ENCODE measurements at regions not wholly inside any gene's neighbourhood (a gene's known extent, or its start where the extent isn't known, plus 50 kb on each side); places are given as distances from the start of the nearest gene placed in this dataset.

GRCh38 chr5:107126341-107126740 lies 544.4 kb downstream of the EFNA5 start:
- no peak for TF ChIP-seq TAF1 (IDR thresholded peaks at IDR 0.05; ENCODE audit: borderline replicate concordance, insufficient read depth, low read length)
- no peak for TF ChIP-seq FOXP2 (optimal IDR thresholded peaks at IDR 0.05; ENCODE audit: borderline replicate concordance, extremely low read depth, extremely low read length, insufficient read depth)
- TF ChIP-seq REST (IDR thresholded peaks at IDR 0.05; ENCODE audit: insufficient read depth in 1 of 2, low read depth in 2 of 2, low read length in 2 of 2) = no peak
- no peak for TF ChIP-seq POLR2AphosphoS5 (IDR thresholded peaks at IDR 0.05; ENCODE audit: low read depth, low read length)
- no peak for TF ChIP-seq SIN3A (IDR thresholded peaks at IDR 0.05; ENCODE audit: borderline replicate concordance, insufficient read depth, low read length)

- no peak for TF ChIP-seq FOXP2 (optimal IDR thresholded peaks at IDR 0.05; ENCODE audit: borderline replicate concordance, extremely low read depth, extremely low read length, insufficient read depth)
- no peak for TF ChIP-seq TAF1 (IDR thresholded peaks at IDR 0.05; ENCODE audit: borderline replicate concordance, insufficient read depth, low read length)
- no peak for TF ChIP-seq POLR2AphosphoS5 (IDR thresholded peaks at IDR 0.05; ENCODE audit: low read depth, low read length)
- TF ChIP-seq SIN3A (IDR thresholded peaks at IDR 0.05; ENCODE audit: borderline replicate concordance, insufficient read depth, low read length) = no peak
- no peak for TF ChIP-seq REST (IDR thresholded peaks at IDR 0.05; ENCODE audit: insufficient read depth in 1 of 2, low read depth in 2 of 2, low read length in 2 of 2)
These were observed 546.4 kb downstream of the EFNA5 start for GRCh38 chr5:107124376-107124775.

GRCh38 chr5:107123014-107123413 lies 547.7 kb downstream of the EFNA5 start:
- TF ChIP-seq FOXP2 (optimal IDR thresholded peaks at IDR 0.05; ENCODE audit: borderline replicate concordance, extremely low read depth, extremely low read length, insufficient read depth) = no peak
- TF ChIP-seq TAF1 (IDR thresholded peaks at IDR 0.05; ENCODE audit: borderline replicate concordance, insufficient read depth, low read length) = no peak
- no peak for TF ChIP-seq POLR2AphosphoS5 (IDR thresholded peaks at IDR 0.05; ENCODE audit: low read depth, low read length)
- no peak for TF ChIP-seq REST (IDR thresholded peaks at IDR 0.05; ENCODE audit: insufficient read depth in 1 of 2, low read depth in 2 of 2, low read length in 2 of 2)
- no peak for TF ChIP-seq SIN3A (IDR thresholded peaks at IDR 0.05; ENCODE audit: borderline replicate concordance, insufficient read depth, low read length)

GRCh38 chr5:107121793-107122519 lies 548.8 kb downstream of the EFNA5 start:
- TF ChIP-seq SIN3A (IDR thresholded peaks at IDR 0.05; ENCODE audit: borderline replicate concordance, insufficient read depth, low read length) = no peak
- TF ChIP-seq POLR2AphosphoS5 (IDR thresholded peaks at IDR 0.05; ENCODE audit: low read depth, low read length) = no peak
- no peak for TF ChIP-seq FOXP2 (optimal IDR thresholded peaks at IDR 0.05; ENCODE audit: borderline replicate concordance, extremely low read depth, extremely low read length, insufficient read depth)
- TF ChIP-seq TAF1 (IDR thresholded peaks at IDR 0.05; ENCODE audit: borderline replicate concordance, insufficient read depth, low read length) = no peak
- no peak for TF ChIP-seq REST (IDR thresholded peaks at IDR 0.05; ENCODE audit: insufficient read depth in 1 of 2, low read depth in 2 of 2, low read length in 2 of 2)

Measured in PFSK-1 (cell line).